Astrocyte (in vitro differentiated cells and primary cell): ENCODE measurements at regions not wholly inside any gene's neighbourhood (a gene's known extent, or its start where the extent isn't known, plus 50 kb on each side); places are given as distances from the start of the nearest gene placed in this dataset.

ENCODE experiments used
- EZH2 ChIP-seq: IDR thresholded peaks from 2 replicates; pipeline ENCODE4 v1.6.1; 2012; ENCODE audit warnings: mild to moderate bottlenecking, low read length, inconsistent platforms; ENCODE audit not compliant: insufficient read depth
- TF ChIP-seq, protein P1 (sequence below): IDR thresholded peaks from 2 replicates; pipeline ENCODE4 v1.5.1; 2011; ENCODE audit warnings: low read depth, mild to moderate bottlenecking, inconsistent platforms, low read length, moderate library complexity; ENCODE audit not compliant: insufficient read depth

DNA sequence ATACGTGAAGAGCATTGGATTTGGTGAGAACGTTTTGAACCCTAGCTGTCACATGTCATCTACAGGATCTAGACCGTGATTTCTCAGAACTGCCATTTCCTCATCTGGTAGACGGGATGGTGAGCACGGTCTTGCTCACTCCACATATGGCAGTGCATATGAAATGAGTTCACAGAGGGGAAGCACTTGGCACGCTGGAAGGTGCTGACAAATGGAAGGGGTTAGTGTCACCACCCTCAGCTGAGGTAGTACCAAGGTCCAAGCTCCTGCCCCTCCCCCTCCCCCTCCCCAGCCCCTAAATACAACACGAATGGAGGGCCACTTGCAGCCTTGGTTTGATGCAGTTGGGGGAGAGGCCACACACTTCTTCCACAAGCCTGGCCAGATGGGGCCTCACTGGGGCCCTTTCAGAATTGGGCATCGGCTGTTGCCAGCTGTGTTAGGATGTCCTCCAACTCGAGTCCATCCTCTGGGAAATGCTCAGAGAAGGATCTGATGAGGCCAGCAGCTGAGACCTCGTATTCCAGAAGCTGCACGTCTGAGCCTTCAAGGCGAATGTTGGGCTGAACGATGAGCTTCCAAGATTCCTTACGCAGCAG is 322.4 kb downstream of the ANXA1 start:
- TF ChIP-seq, protein P1, sequence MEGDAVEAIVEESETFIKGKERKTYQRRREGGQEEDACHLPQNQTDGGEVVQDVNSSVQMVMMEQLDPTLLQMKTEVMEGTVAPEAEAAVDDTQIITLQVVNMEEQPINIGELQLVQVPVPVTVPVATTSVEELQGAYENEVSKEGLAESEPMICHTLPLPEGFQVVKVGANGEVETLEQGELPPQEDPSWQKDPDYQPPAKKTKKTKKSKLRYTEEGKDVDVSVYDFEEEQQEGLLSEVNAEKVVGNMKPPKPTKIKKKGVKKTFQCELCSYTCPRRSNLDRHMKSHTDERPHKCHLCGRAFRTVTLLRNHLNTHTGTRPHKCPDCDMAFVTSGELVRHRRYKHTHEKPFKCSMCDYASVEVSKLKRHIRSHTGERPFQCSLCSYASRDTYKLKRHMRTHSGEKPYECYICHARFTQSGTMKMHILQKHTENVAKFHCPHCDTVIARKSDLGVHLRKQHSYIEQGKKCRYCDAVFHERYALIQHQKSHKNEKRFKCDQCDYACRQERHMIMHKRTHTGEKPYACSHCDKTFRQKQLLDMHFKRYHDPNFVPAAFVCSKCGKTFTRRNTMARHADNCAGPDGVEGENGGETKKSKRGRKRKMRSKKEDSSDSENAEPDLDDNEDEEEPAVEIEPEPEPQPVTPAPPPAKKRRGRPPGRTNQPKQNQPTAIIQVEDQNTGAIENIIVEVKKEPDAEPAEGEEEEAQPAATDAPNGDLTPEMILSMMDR = no peak
- TF ChIP-seq EZH2 = no peak
